ENCODE measurements at regions not wholly inside any gene's neighbourhood (a gene's known extent, or its start where the extent isn't known, plus 50 kb on each side); places are given as distances from the start of the nearest gene placed in this dataset.

DNA sequence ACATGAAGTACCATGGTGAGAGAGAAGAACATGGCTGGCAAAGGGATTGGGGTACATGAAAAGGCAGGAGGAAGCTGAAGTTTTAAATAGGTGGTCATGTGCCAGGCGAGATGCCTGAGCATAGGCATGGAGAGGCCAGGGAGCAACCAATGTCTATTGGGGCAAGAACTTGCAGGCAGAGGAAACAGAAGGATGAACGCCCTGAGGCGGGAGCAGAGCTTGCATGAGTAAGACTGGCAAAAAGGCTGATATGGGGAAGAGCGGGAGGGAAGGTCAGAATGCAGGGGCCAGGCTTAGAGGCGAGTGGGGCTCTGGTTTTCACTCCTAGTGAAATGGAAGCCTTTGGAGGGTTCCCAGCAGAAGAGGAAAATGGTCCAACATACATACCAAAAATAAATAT is 52.5 kb upstream of the VSTM5 start:
- ATAC-seq (no peak), DNase-seq (ENCODE audit: low spot score) (no peak)
- H3K27ac ChIP-seq (ENCODE audit: low read depth) = no peak overlapping the region
- Mint-ChIP-seq H3K27me3 (ENCODE audit: insufficient read depth, low read depth, poor library complexity) (no peaks in the 10 kb centered on the region), H3K36me3 (ENCODE audit: low read depth) (no peaks in the 10 kb centered on the region), H3K4me1 (peaks cover 6% of the 10 kb centered on the region; the same call in 1 of the 3 replicates), H3K4me3 (no peak overlapping the region), H3K27ac (no peak overlapping the region), H3K9me3 (no peaks in the 10 kb centered on the region)
- no peaks in the 10 kb centered on the region for H3K4me1 ChIP-seq (ENCODE audit: insufficient read depth)
- H3F3A ChIP-seq (replicated peaks; ENCODE audit: low read depth) = no peaks in the 10 kb centered on the region
- H3K4me2 ChIP-seq = no peak overlapping the region
- no peaks in the 10 kb centered on the region for H4K20me1 ChIP-seq (replicated peaks; ENCODE audit: insufficient read depth)
- H3K79me2 ChIP-seq (replicated peaks; ENCODE audit: insufficient read depth) = no peaks in the 10 kb centered on the region
- 0 out of 2 replicates have a peak, but pooled peaks cover 1% of the 10 kb centered on the region for H3K9me2 ChIP-seq (ENCODE audit: insufficient read depth)
- no peaks in the 10 kb centered on the region for H3K36me3 ChIP-seq (ENCODE audit: insufficient read depth)
- TF ChIP-seq, protein P1, sequence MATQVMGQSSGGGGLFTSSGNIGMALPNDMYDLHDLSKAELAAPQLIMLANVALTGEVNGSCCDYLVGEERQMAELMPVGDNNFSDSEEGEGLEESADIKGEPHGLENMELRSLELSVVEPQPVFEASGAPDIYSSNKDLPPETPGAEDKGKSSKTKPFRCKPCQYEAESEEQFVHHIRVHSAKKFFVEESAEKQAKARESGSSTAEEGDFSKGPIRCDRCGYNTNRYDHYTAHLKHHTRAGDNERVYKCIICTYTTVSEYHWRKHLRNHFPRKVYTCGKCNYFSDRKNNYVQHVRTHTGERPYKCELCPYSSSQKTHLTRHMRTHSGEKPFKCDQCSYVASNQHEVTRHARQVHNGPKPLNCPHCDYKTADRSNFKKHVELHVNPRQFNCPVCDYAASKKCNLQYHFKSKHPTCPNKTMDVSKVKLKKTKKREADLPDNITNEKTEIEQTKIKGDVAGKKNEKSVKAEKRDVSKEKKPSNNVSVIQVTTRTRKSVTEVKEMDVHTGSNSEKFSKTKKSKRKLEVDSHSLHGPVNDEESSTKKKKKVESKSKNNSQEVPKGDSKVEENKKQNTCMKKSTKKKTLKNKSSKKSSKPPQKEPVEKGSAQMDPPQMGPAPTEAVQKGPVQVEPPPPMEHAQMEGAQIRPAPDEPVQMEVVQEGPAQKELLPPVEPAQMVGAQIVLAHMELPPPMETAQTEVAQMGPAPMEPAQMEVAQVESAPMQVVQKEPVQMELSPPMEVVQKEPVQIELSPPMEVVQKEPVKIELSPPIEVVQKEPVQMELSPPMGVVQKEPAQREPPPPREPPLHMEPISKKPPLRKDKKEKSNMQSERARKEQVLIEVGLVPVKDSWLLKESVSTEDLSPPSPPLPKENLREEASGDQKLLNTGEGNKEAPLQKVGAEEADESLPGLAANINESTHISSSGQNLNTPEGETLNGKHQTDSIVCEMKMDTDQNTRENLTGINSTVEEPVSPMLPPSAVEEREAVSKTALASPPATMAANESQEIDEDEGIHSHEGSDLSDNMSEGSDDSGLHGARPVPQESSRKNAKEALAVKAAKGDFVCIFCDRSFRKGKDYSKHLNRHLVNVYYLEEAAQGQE (IDR thresholded peaks at IDR 0.05; ENCODE audit: unreplicated experiment) = no peak
- TF ChIP-seq, protein P2, sequence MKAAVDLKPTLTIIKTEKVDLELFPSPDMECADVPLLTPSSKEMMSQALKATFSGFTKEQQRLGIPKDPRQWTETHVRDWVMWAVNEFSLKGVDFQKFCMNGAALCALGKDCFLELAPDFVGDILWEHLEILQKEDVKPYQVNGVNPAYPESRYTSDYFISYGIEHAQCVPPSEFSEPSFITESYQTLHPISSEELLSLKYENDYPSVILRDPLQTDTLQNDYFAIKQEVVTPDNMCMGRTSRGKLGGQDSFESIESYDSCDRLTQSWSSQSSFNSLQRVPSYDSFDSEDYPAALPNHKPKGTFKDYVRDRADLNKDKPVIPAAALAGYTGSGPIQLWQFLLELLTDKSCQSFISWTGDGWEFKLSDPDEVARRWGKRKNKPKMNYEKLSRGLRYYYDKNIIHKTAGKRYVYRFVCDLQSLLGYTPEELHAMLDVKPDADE (IDR thresholded peaks at IDR 0.05) = no peak
- TF ChIP-seq STAT1 (IDR thresholded peaks at IDR 0.05; ENCODE audit: unreplicated experiment) = no peak
- TF ChIP-seq CREB1 (CRISPR knock-in tag; IDR thresholded peaks at IDR 0.05; ENCODE audit: low read depth) = no peak
- TF ChIP-seq POLR2AphosphoS5 (IDR thresholded peaks at IDR 0.05; ENCODE audit: low read depth) = no peak
- no peak for TF ChIP-seq ZNF331 (CRISPR knock-in tag; IDR thresholded peaks at IDR 0.05; ENCODE audit: low read depth)
- TF ChIP-seq NANOG (IDR thresholded peaks at IDR 0.05; ENCODE audit: borderline replicate concordance) = no peak
- TF ChIP-seq JUNB (IDR thresholded peaks at IDR 0.05; ENCODE audit: unreplicated experiment) = no peak
- TF ChIP-seq EZH2phosphoT487 (IDR thresholded peaks at IDR 0.05; ENCODE audit: unreplicated experiment) = no peak
- TF ChIP-seq, protein P3, sequence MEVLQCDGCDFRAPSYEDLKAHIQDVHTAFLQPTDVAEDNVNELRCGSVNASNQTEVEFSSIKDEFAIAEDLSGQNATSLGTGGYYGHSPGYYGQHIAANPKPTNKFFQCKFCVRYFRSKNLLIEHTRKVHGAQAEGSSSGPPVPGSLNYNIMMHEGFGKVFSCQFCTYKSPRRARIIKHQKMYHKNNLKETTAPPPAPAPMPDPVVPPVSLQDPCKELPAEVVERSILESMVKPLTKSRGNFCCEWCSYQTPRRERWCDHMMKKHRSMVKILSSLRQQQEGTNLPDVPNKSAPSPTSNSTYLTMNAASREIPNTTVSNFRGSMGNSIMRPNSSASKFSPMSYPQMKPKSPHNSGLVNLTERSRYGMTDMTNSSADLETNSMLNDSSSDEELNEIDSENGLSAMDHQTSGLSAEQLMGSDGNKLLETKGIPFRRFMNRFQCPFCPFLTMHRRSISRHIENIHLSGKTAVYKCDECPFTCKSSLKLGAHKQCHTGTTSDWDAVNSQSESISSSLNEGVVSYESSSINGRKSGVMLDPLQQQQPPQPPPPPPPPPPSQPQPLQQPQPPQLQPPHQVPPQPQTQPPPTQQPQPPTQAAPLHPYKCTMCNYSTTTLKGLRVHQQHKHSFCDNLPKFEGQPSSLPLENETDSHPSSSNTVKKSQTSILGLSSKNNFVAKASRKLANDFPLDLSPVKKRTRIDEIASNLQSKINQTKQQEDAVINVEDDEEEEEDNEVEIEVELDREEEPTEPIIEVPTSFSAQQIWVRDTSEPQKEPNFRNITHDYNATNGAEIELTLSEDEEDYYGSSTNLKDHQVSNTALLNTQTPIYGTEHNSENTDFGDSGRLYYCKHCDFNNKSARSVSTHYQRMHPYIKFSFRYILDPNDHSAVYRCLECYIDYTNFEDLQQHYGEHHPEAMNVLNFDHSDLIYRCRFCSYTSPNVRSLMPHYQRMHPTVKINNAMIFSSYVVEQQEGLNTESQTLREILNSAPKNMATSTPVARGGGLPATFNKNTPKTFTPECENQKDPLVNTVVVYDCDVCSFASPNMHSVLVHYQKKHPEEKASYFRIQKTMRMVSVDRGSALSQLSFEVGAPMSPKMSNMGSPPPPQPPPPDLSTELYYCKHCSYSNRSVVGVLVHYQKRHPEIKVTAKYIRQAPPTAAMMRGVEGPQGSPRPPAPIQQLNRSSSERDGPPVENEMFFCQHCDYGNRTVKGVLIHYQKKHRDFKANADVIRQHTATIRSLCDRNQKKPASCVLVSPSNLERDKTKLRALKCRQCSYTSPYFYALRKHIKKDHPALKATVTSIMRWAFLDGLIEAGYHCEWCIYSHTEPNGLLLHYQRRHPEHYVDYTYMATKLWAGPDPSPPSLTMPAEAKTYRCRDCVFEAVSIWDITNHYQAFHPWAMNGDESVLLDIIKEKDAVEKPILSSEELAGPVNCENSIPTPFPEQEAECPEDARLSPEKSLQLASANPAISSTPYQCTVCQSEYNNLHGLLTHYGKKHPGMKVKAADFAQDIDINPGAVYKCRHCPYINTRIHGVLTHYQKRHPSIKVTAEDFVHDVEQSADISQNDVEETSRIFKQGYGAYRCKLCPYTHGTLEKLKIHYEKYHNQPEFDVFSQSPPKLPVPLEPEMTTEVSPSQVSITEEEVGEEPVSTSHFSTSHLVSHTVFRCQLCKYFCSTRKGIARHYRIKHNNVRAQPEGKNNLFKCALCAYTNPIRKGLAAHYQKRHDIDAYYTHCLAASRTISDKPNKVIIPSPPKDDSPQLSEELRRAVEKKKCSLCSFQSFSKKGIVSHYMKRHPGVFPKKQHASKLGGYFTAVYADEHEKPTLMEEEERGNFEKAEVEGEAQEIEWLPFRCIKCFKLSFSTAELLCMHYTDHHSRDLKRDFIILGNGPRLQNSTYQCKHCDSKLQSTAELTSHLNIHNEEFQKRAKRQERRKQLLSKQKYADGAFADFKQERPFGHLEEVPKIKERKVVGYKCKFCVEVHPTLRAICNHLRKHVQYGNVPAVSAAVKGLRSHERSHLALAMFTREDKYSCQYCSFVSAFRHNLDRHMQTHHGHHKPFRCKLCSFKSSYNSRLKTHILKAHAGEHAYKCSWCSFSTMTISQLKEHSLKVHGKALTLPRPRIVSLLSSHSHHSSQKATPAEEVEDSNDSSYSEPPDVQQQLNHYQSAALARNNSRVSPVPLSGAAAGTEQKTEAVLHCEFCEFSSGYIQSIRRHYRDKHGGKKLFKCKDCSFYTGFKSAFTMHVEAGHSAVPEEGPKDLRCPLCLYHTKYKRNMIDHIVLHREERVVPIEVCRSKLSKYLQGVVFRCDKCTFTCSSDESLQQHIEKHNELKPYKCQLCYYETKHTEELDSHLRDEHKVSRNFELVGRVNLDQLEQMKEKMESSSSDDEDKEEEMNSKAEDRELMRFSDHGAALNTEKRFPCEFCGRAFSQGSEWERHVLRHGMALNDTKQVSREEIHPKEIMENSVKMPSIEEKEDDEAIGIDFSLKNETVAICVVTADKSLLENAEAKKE (CRISPR knock-in tag; IDR thresholded peaks at IDR 0.05) = no peak
- TF ChIP-seq, protein P4, sequence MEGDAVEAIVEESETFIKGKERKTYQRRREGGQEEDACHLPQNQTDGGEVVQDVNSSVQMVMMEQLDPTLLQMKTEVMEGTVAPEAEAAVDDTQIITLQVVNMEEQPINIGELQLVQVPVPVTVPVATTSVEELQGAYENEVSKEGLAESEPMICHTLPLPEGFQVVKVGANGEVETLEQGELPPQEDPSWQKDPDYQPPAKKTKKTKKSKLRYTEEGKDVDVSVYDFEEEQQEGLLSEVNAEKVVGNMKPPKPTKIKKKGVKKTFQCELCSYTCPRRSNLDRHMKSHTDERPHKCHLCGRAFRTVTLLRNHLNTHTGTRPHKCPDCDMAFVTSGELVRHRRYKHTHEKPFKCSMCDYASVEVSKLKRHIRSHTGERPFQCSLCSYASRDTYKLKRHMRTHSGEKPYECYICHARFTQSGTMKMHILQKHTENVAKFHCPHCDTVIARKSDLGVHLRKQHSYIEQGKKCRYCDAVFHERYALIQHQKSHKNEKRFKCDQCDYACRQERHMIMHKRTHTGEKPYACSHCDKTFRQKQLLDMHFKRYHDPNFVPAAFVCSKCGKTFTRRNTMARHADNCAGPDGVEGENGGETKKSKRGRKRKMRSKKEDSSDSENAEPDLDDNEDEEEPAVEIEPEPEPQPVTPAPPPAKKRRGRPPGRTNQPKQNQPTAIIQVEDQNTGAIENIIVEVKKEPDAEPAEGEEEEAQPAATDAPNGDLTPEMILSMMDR (conservative IDR thresholded peaks at IDR 0.05; ENCODE audit: low read depth in 2 of 2) = no peak
- no peak for TF ChIP-seq EZH2 (IDR thresholded peaks at IDR 0.05; ENCODE audit: low read depth, unreplicated experiment)
- no peak for TF ChIP-seq ZNF114 (CRISPR knock-in tag; IDR thresholded peaks at IDR 0.05)
- H3K4me3 ChIP-seq = no peak overlapping the region
- H2AFZ ChIP-seq = no peak overlapping the region
- no peaks in the 10 kb centered on the region for H3K27me3 ChIP-seq (ENCODE audit: insufficient read depth)
